Fibroblast of the aortic adventitia (primary cell): ENCODE measurements at regions not wholly inside any gene's neighbourhood (a gene's known extent, or its start where the extent isn't known, plus 50 kb on each side); places are given as distances from the start of the nearest gene placed in this dataset.
A peak's percentile ranks its signal among the peaks of the same experiment; 100 is the strongest.

Experiments
- DNase-seq: peaks from one replicate; pipeline ENCODE4 v3.0.0-alpha.2; 2010; ENCODE audit warnings: low read depth
- H3K4me3 ChIP-seq: 2 replicates; pipeline ENCODE4 v1.5.1; 2011; ENCODE audit warnings: low read depth, mild to moderate bottlenecking, control low read depth, low read length, moderate library complexity
- TF ChIP-seq, protein P1 (sequence below): IDR thresholded peaks from 2 replicates; pipeline ENCODE4 v1.5.1; 2011; ENCODE audit warnings: mild to moderate bottlenecking, low read length, control low read depth, inconsistent platforms; ENCODE audit not compliant: insufficient read depth

DNA sequence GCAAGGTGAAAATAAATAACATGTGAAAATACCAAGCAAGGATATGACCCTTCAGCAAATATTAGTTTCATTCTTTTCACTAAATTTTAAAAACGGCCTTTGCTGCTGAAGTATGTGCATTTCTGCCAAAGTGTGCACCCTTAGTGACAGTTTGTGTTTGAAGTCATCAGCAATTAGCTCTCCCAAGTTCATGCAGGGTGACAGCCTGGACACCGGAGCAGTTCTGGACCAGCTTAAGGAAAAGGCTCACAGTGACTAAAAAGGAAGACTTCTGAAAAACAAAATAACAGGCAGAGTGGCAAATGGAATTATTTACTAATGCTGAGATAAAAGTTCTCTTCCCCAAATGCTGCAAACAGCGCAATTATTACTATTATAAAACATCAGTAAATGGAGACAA, 69.3 kb upstream of the NEBL start:
- no peak overlapping the region for H3K4me3 ChIP-seq
- TF ChIP-seq, protein P1, sequence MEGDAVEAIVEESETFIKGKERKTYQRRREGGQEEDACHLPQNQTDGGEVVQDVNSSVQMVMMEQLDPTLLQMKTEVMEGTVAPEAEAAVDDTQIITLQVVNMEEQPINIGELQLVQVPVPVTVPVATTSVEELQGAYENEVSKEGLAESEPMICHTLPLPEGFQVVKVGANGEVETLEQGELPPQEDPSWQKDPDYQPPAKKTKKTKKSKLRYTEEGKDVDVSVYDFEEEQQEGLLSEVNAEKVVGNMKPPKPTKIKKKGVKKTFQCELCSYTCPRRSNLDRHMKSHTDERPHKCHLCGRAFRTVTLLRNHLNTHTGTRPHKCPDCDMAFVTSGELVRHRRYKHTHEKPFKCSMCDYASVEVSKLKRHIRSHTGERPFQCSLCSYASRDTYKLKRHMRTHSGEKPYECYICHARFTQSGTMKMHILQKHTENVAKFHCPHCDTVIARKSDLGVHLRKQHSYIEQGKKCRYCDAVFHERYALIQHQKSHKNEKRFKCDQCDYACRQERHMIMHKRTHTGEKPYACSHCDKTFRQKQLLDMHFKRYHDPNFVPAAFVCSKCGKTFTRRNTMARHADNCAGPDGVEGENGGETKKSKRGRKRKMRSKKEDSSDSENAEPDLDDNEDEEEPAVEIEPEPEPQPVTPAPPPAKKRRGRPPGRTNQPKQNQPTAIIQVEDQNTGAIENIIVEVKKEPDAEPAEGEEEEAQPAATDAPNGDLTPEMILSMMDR, result no peak
- DNase-seq, result no peak

DNA sequence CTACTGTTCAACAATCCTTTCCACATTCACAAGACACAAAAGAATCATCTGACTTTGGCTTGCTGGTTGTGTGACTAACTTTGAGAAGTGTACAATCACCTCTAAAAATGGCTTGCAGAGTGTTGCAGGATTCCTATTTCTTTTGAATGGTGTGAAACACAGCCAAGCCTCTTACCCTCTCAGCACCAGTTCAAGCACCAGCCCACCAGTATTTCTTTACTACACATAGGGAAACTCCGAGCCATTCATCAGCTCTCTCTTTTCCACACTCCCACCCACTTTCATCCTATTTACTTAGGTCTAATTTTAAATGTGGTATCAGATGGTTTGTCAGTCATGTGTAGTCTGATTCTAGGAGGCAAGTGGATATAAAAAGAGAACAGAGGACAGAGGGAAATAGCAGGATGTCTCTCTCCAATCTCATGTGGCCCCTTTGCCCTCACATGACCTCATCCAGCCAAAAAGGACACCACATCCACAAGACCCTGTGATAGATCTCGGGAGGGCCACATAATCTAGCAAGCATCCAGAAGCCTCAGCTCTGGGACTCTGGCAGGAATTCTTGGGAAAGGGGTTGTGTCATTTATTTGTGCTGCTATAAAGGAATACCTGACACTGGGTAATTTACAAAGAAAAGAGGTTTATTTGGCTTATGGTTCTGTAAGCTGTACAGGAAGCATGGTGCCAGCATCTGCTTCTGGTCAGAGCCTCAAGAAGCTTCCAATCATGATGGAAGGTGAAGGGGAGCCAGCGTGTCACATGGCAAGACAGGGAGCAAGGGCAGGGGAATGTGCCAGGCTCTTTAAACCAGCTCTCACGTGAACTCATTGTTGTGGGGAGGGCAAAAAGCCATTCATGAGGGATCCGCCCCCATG, 66.8 kb upstream of the NEBL start:
- TF ChIP-seq, protein P1, result no peak
- no peak overlapping the region for H3K4me3 ChIP-seq
- no peak for DNase-seq

DNA sequence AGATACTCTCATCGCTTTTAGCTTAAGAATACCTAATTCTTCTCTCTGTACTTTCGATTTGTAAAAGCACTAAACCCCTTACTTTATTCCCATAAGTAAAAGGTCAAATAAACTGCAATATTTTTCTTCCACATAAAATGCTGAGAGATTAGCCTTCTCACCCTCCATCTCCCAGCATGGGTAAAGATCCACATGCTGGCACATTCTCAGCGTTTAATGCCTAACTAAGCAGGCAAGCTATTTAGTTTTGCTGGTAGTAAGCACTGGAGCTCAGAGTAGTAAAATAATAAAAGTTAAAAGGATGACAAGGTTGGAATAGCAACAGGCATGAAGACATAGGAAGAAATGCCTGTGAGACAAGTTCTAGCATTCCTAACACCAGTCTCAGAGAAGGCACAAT, 65.9 kb upstream of the NEBL start:
- TF ChIP-seq, protein P1, result no peak

DNA sequence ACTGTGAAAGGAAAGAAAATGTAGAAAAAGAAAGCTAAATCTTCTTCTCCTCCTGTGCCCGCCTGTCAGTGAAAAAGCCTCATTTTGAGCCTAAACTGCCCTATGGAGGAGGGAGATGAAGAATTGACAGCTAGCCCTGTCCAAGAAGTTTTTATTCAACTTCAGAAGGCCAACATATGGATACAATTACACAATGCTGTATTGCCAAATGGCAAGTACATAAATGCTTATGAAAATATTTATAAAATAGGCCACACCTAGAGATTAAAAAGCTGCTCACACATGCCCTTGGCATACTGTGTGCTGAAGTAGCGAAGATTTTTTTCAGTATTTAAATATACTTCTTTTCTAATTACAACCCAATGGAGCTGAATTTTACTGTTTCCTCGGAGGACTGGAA, 65.1 kb upstream of the NEBL start:
- TF ChIP-seq, protein P1, result no peak
- peak; percentile 22 for DNase-seq
- H3K4me3 ChIP-seq, result no peak overlapping the region

More for the DNA sequence above, 65.9 kb upstream of the NEBL start:
- DNase-seq, result no peak
- no peak overlapping the region for H3K4me3 ChIP-seq

DNA sequence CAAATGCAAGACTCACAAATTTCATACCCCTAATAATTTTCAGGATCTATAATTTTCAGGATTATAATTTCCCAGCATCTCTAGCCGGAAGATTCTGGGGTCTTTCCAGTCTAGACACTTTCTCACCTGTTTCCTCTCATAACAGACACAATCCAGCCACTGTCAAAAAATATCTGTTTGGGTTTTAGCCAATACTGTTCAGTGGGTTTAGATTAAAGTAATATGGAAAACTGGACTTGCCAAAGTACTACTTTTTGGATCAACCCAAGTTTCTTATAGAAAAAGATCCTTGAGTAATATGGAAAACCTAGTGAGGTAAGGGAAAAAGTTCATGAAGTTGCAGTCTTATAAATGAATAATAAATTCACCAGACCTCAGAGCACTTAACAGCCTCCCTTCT, 62.1 kb upstream of the NEBL start:
- no peak overlapping the region for H3K4me3 ChIP-seq
- DNase-seq, result no peak
- TF ChIP-seq, protein P1, result no peak

DNA sequence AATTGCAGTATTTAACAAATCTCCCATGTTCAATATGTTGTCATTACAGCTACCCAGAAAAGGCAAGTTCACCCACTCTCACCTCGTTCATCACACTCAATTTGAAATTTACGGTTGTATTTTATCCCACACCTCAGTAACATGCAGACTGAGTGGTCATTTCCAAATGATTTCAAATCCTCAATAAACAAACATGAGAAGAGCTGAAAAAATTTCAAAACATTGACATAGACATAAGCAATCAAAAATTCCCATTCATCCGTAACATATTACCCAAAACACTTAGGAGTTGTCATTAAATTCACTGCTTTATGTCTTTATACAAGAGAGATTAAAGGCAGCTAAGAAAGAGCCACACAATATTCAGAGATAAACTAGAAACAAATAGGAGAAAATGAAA, 61.7 kb upstream of the NEBL start:
- TF ChIP-seq, protein P1, result no peak
- H3K4me3 ChIP-seq, result no peak overlapping the region
- no peak for DNase-seq
